HG03432 (cell line): ENCODE measurements at regions not wholly inside any gene's neighbourhood (a gene's known extent, or its start where the extent isn't known, plus 50 kb on each side); places are given as distances from the start of the nearest gene placed in this dataset.

Experiments
- ATAC-seq: cut with Tn5 transposase; IDR thresholded peaks from one replicate; pipeline ENCODE4 v1.9.1; 2021; ENCODE audit warnings: mild to moderate bottlenecking, moderate library complexity; ENCODE audit not compliant: unreplicated experiment

DNA sequence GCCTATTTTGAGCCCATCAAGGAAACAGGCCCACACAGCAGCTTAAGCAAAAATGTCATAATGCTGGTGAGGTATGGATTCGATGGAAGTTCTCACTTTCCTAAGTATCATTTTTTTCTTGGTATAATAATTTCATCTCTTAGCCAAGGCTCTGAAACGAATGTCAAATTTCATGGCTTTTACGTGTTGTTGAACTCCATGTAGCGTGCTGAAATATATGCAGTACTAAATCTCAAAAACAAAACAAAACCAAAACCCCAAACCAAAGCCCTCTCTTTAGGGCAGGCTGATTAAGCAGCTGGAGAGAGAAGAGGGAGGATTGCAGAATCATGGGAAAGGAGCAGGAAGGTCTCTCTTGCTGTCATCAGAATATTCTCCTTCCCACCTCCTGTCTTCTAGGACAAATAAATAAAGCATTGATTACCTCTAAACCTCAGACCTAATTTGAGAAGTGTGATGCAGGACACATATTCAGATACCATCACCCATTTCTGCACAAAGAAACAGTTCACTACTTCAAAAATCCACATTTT, 58.3 kb downstream of the TMEM174 start:
- no peak for ATAC-seq

DNA sequence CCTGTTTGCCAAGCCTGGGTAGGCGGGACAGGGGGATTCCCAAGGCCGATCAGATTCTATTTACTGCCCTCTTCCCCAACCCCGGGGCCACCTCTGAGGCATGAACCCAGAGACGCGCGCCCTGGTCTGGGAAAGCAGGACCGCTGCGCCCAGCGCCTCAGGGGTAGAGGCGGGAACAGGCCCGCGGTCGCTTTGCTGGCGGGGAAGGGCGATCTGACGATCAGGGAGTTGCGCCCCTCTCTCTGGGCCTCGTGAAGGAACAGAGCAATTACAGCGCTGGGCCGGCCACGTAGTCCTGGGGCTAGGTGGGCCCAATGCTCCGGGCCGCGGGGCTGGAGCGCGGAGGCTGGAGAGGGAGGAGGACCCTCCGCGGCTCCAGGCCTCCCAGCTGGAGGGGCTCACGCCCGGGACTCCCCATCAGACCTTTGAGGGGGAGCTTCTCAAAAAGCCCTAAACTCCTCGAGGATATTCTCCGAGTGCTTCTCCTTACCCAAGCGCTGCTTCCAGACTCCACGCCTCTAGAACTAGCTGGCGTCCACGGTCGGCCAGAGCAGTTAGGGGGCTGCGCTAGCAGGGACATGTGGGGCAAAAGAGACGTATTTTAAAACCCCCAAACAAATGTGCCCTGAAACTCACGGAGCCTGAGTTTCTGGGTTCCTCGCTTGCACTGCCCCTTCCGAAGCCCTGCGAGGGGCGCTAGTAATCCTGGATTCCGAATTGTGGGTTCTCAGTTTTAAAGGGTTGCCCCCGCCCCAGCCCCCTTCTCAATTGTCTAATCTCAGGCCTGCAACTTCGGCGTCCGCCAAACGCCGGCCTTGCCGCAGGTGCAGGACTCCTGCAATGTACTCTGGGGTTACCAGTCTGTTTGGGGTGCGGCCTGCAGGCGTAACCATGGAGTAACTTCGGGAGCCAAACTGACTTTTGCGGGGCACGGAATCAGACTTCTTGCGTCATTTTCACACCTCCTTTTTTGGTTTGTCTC, 57.6 kb downstream of the TMEM174 start:
- ATAC-seq: no peak

DNA sequence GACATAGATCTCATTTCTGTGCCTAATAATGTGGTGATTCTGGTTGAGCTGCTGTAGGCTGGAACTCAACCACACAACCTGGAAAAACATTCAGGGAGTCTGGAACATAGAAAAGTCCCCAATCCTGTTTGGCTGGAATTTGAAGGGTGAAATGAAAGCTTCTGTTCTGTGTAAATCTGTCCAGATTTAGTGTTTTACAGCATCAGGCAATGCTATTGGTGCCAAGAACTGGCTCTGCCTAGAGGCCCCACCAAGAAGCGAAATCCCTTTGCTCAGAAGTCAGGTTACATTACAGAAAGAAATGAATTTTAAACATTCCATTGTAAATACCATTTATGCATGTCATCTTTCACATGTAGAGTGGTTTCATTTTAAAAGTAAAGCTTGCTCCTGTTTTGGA, 56.3 kb downstream of the TMEM174 start:
- ATAC-seq: no peak

DNA sequence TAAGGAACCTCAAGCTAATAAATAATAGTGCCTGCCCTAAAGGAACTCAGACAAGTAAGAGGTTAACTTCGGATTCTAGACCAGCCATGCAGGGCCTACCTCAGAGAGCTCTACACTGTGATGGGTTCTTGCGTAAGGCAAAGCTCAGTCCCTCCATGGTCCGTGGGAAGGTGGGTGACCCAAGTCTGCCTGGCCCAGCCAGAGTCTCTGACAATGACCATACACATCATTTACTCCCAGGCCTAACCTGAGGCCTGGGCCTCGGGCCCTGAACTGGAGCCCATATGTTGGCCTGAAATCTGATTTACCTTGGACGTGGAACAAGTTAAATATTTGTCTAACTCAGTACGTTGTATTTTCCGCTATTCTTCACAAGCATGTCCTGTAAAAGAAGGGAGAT, 55.1 kb downstream of the TMEM174 start:
- ATAC-seq: no peak
